HG02678 (cell line): ENCODE measurements at regions not wholly inside any gene's neighbourhood (a gene's known extent, or its start where the extent isn't known, plus 50 kb on each side); places are given as distances from the start of the nearest gene placed in this dataset.
"Not testable (repeated sequence)": the region's sequence is repeated elsewhere in the genome, so short reads cannot be mapped to it uniquely, and the experiment has no call there.

ENCODE experiments used
- ATAC-seq: cut with Tn5 transposase; IDR thresholded peaks from one replicate; pipeline ENCODE4 v1.9.1; 2021; ENCODE audit warnings: mild to moderate bottlenecking, moderate library complexity; ENCODE audit not compliant: unreplicated experiment

DNA sequence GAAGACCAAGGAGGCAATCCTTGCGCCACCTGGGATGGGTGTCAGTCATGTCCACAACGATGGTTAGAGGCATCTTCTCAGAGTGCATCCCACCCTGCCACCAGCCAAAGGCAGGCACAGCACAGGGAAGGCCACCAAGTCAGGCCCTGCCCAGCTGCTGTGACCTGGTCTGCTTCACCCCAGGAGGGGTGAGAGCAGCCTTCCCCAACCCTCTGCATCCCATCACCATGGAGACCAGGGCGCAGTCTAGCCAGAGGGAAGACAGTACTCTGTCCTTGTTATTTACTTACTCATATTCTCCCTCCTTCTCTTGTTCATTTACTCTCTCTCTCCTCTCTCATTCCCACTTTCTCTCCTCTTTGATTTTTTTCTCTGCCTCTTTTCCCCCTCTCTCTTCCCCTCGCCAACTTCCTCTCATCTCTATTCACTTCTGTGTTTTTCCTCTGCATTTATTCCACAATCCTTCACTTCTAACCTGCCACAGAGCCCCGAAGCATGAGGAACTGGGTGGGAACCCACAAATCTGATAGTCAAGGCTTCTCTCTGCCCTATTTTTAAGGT is 749.4 kb downstream of the UQCRFS1 start:
- ATAC-seq, result no peak

- no peak for ATAC-seq
Observed at GRCh38 chr19:28457620-28458019, 755.3 kb downstream of the UQCRFS1 start.

- ATAC-seq, result no peak
Observed at GRCh38 chr19:28456708-28457320, 756.1 kb downstream of the UQCRFS1 start.

- no peak for ATAC-seq
Observed at GRCh38 chr19:28456252-28456651, 756.7 kb downstream of the UQCRFS1 start.

DNA sequence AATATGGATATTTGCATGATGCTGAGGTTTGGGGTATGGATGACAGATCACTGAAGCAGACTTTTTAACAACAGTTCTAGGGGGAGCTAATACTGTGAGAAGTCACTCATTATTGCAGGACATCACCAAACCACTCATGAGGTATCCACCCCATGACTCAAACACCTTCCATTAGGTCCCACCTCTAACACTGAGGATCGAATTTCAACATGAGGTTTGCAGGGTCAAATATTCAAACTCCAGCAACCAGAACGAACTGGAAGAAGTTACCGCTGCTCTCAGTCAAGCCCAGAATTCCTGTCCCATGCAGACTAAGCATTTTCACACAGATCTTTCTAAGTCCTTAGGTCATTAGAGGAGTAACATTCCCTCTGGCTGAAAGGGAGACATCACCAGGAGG is 758.9 kb downstream of the UQCRFS1 start:
- no peak for ATAC-seq

GRCh38 chr19:28453420-28453819 is 759.5 kb downstream of the UQCRFS1 start:
- no peak for ATAC-seq

DNA sequence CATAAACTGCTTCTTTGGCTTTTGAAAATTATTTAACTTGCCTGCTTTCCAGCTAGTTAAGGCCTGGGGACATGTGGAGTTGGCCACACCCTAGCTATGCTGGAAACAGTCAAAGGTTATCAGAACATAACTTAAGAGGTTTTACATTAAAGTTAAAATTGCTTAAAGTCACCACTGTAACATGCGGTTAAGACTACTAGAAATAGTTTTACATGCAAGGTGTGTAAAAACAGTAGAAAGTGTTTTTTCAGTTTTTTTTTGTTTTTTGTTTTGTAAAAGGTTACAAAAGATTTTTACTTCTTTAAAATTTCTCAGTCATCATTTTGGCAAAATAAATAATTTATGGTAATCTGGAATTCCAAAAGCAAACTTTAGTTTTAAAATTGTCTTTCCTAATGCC is 763.1 kb downstream of the UQCRFS1 start:
- ATAC-seq, result no peak

DNA sequence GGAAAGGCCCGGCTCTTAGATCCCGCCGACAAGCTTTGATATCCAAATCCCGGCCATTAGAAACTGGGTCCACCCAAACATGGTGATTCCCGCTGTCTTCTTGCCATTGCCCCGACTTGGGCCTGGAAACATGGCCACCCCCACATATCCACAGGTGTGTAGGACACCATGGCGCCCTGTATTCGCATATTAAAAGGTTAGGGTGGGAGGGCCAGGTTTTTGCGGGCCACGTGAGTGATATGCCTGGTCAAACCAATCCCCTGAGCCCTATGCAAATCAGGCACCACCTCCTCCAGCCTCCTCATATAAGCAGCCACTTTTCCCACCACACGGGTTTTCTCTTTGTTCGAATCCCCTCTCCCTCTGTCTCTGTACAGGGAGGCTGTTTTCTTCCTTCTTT is 766.4 kb downstream of the UQCRFS1 start:
- no peak for ATAC-seq

GRCh38 chr19:28445826-28446225 is 767.1 kb downstream of the UQCRFS1 start:
- ATAC-seq, result no peak

DNA sequence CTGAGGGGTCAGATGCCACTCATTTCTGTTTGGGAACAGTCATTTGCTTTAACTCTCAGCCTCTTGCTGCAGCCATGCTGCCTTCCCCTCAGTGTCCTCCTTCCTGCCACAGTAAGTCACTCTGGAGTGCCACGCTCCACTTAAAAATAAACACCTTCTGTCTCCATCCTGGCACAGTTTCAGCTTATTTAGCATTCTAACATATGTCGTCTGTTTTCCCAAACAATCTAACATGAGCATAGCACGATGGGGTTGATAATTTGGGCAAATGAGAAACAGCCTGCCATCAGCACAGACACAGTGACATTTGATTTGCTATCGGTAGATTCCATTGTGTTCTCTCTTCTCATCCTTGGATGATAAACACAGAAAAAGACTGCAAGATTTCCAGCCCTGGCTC is 768.6 kb downstream of the UQCRFS1 start:
- ATAC-seq, result no peak

GRCh38 chr19:28443361-28443760 is 769.6 kb downstream of the UQCRFS1 start:
- ATAC-seq, result no peak

DNA sequence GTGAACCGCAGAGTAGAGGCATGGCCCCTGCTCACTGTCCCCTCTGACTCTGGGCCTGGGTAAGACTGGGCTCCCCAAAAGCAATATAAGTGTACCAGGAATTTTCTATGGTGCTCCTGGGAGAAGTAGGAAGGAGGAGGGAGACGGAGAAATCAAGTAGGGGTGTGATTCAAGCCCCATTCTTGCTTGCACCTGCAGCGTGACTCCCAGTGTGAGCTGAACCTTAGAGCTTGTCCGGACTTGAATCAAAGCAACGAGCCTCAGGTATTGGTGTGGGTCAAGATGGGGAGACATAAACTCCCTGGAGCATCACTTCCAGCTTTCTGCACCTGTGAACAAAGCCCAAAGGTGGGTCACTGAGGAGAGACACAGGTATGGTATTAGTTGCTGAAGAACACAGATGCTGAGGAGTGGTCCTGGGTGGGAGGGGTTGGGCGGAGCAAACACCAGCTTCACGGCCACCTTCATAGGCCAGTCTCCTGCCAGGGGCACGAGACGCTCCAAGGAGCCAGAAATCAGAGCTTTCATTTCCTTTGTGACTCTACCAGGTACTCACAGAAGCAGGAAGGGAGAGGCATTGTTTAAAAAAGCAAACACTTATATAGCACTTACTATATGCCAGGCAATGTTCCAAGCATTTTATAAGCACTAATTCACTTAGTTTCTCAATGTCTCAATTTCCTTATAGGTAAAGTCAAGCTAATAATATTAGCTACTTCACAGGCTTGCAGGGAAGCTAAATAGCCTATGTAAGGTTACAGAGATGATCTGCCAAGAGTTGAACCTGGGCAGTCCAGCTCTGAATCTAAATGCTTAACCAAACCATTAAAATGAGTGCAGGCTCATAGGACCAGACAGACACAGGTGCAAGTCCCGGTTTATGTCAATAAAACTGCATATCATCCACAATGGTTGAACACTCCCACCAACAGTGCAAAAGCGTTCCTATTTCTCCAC is 775.3 kb downstream of the UQCRFS1 start:
- ATAC-seq, result no peak

GRCh38 chr19:28436320-28436719 is 776.6 kb downstream of the UQCRFS1 start:
- no peak for ATAC-seq

GRCh38 chr19:28435551-28436271 is 777.2 kb downstream of the UQCRFS1 start:
- no peak for ATAC-seq

- ATAC-seq, result not testable (repeated sequence)
Observed at GRCh38 chr19:28434794-28435193, 778.2 kb downstream of the UQCRFS1 start.

DNA sequence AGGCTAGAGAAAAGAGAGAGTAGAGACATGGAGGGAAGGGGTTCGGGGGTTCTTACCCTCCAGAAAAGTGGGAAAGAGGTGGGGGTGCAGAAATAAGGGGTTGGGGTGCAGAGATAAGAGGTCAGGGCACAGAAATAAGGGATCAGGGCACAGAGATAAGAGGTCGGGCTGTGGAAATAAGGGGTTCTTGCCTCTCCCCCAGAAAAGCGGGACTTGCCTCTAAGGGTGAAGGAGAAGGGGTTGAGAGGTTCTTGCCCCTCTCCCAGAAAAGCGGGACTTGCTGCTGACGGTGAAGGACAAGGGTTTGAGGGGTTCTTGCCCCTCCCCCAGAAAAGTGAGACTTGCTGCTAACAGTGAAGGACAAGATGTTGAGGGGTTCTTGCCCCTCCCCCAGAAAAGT is 778.6 kb downstream of the UQCRFS1 start:
- ATAC-seq, result not testable (repeated sequence)

- ATAC-seq, result not testable (repeated sequence)
Observed at GRCh38 chr19:28433166-28433565, 779.8 kb downstream of the UQCRFS1 start.

DNA sequence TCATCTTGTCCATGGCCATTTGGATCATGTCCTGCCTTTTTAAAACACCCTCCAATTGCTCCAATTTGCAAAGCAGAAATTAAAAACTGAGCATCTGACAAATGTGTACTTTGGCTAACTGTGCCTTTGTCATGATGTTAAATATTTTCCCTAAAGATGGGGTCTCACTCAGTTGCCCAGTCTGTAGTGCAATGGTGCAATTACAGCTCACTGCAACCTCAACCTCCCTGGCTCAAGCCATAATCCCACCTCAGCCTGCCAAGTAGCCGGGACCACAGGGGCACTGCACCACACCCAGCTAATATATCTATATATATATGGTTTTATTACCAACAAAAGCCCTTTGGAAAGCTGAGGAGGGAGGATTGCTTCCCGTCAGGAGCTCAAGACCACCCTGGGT is 782.7 kb downstream of the UQCRFS1 start:
- no peak for ATAC-seq

DNA sequence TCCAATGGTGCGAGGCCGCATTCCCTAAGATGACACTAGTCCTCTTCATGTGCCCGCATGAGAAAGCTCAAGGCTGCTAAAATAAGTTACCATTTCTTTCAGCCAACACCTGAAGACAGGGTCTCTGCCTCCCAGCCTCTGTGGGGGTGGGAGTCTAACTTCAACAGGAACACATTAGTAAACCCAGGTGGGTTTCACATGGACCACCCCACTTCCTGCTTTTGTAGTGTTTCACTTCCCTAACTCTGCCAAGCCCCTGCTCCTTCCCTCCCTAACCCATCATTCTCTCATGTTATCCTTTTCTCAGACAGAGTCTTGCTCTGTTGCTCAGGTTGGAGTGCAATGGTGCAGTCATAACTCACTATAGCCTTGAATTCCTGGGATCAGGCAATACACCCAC is 783.6 kb downstream of the UQCRFS1 start:
- ATAC-seq, result no peak

DNA sequence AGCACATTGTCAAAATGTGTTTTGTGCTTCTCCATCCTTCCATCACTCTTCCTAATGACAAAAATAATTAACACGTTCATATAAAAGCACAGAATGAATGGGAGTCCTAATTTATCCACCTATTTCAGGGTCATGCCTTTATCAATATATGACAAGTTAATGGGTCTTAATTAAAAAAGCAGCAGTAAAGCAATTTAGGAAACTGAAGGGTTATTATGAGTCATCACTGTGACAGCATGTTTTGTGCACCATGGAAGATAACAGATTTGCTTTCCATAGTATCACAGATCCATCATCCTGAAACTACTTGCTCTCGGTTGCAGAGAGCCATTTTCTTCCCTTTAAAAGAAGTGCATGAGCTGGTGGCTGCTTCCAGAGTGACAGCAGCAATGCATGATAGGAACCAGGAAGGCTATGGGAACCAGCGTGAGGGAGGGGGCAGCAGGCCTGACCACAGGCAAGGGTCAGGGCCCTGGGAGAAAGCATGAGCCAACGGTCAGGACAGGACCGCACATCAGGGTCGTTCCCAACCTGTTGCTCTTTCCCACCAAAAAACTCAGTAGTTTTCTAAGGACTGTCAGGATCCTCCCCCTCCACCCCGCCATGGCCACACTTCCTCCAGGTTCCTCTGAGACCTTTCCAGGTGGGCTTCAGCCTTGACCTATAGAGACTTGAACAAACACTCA is 784.1 kb downstream of the UQCRFS1 start:
- ATAC-seq, result no peak
